GM10266 (cell line): ENCODE measurements at regions not wholly inside any gene's neighbourhood (a gene's known extent, or its start where the extent isn't known, plus 50 kb on each side); places are given as distances from the start of the nearest gene placed in this dataset.

Experiments used
- DNase-seq: peaks from one replicate; pipeline ENCODE4 v3.0.0; 2012; ENCODE audit errors: extremely low spot score
- CTCF ChIP-seq: IDR thresholded peaks from 2 replicates; pipeline ENCODE4 v1.5.1; 2012; ENCODE audit warnings: mild to moderate bottlenecking, low read depth; ENCODE audit not compliant: control insufficient read depth, insufficient read depth; ENCODE audit errors: missing control alignments

GRCh38 chr6:6376845-6377244 lies 56.4 kb upstream of the F13A1 start:
- DNase-seq = no peak
- TF ChIP-seq CTCF = no peak

GRCh38 chr6:6377621-6378020 lies 57.2 kb upstream of the F13A1 start:
- no peak for DNase-seq
- no peak for TF ChIP-seq CTCF

- TF ChIP-seq CTCF = no peak
- DNase-seq = no peak
Observed at GRCh38 chr6:6379573-6379972, 59.1 kb upstream of the F13A1 start.

GRCh38 chr6:6384520-6384919 lies 64.1 kb upstream of the F13A1 start:
- no peak for DNase-seq
- no peak for TF ChIP-seq CTCF

- TF ChIP-seq CTCF = no peak
- DNase-seq = no peak
Observed at GRCh38 chr6:6386010-6386409, 65.5 kb upstream of the F13A1 start.

GRCh38 chr6:6390849-6391602 lies 70.6 kb upstream of the F13A1 start:
- no peak for TF ChIP-seq CTCF
- peak; percentile 67 for DNase-seq

- no peak for TF ChIP-seq CTCF
- peak; percentile 53 for DNase-seq
Observed at GRCh38 chr6:6392214-6393068, 72.0 kb upstream of the F13A1 start.
